ENCODE measurements at regions not wholly inside any gene's neighbourhood (a gene's known extent, or its start where the extent isn't known, plus 50 kb on each side); places are given as distances from the start of the nearest gene placed in this dataset.

- Histone ChIP-seq H3K36me3 (replicated peaks in 1 of 2; ENCODE audit: control insufficient read depth in 1 of 2, insufficient read depth in 2 of 2, low read length in 1 of 2) (no peaks in the 10 kb centered on the region), H3K9ac (no peak overlapping the region), H3K9me2 (no peaks in the 10 kb centered on the region), H3F3A (replicated peaks; ENCODE audit: insufficient read depth) (no peaks in the 10 kb centered on the region), H3K4me1 (ENCODE audit: control insufficient read depth in 1 of 2, insufficient read depth in 2 of 2, low read depth in 1 of 2, low read length in 1 of 2) (no peaks in the 10 kb centered on the region), H3K27me3 (ENCODE audit: insufficient read depth) (no peaks in the 10 kb centered on the region), H2AFZ (ENCODE audit: low read depth) (no peak overlapping the region), H3K27ac (ENCODE audit: low read depth in 2 of 2, low read length in 1 of 2) (no peak overlapping the region), H3K4me2 (no peak overlapping the region), H3K79me2 (ENCODE audit: insufficient read depth) (no peaks in the 10 kb centered on the region), H3K9me3 (no peaks in the 10 kb centered on the region), H4K20me1 (ENCODE audit: insufficient read depth) (no peaks in the 10 kb centered on the region), H3K4me3 (ENCODE audit: low read depth in 2 of 2, low read length in 1 of 2) (no peak overlapping the region)
- POLR2A ChIA-PET: no interaction called here
- WGBS (ENCODE audit: low lambda C conversion rate): 0% methylated on average over 1 of the region's 1 CpG
- no peak for DNase-seq
- CTCF ChIA-PET: interaction anchor here (1.4 kb wide), 1 partner anchor 16 kb away, joined by 5 read pairs; no protein-coding TSS in a partner anchor
- TF ChIP-seq, protein P1, sequence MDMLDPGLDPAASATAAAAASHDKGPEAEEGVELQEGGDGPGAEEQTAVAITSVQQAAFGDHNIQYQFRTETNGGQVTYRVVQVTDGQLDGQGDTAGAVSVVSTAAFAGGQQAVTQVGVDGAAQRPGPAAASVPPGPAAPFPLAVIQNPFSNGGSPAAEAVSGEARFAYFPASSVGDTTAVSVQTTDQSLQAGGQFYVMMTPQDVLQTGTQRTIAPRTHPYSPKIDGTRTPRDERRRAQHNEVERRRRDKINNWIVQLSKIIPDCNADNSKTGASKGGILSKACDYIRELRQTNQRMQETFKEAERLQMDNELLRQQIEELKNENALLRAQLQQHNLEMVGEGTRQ (IDR thresholded peaks at IDR 0.05; ENCODE audit: borderline replicate concordance, low read depth, low read length): no peak
- TF ChIP-seq JUND (IDR thresholded peaks at IDR 0.05) (no peak), MEF2A (IDR thresholded peaks at IDR 0.05; ENCODE audit: borderline replicate concordance, low read depth) (no peak), GABPA (IDR thresholded peaks at IDR 0.05; ENCODE audit: low read depth) (no peak), RCOR1 (IDR thresholded peaks at IDR 0.05; ENCODE audit: low read length) (no peak), FOXM1 (IDR thresholded peaks at IDR 0.05; ENCODE audit: low read depth) (no peak), RXRA (IDR thresholded peaks at IDR 0.05; ENCODE audit: borderline replicate concordance, low read depth) (no peak), ELF1 (IDR thresholded peaks at IDR 0.05) (no peak), FOSL2 (IDR thresholded peaks at IDR 0.05; ENCODE audit: borderline replicate concordance, low read depth) (no peak), TCF12 (IDR thresholded peaks at IDR 0.05) (no peak), MXI1 (IDR thresholded peaks at IDR 0.05; ENCODE audit: low read depth, low read length) (no peak), NFIC (IDR thresholded peaks at IDR 0.05; ENCODE audit: borderline replicate concordance) (no peak), FOXJ3 (CRISPR knock-in tag; IDR thresholded peaks at IDR 0.05) (no peak), TAF1 (IDR thresholded peaks at IDR 0.05; ENCODE audit: borderline replicate concordance, low read depth, low read length) (no peak), EP300 (IDR thresholded peaks at IDR 0.05; ENCODE audit: borderline replicate concordance in 1 of 2, low read depth in 1 of 2, low read length in 1 of 2) (no peak), TEAD4 (IDR thresholded peaks at IDR 0.05; ENCODE audit: borderline replicate concordance, insufficient read depth) (no peak)
- TF ChIP-seq, protein P2, sequence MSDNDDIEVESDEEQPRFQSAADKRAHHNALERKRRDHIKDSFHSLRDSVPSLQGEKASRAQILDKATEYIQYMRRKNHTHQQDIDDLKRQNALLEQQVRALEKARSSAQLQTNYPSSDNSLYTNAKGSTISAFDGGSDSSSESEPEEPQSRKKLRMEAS (IDR thresholded peaks at IDR 0.05; ENCODE audit: low read depth): no peak
- TF ChIP-seq, protein P3, sequence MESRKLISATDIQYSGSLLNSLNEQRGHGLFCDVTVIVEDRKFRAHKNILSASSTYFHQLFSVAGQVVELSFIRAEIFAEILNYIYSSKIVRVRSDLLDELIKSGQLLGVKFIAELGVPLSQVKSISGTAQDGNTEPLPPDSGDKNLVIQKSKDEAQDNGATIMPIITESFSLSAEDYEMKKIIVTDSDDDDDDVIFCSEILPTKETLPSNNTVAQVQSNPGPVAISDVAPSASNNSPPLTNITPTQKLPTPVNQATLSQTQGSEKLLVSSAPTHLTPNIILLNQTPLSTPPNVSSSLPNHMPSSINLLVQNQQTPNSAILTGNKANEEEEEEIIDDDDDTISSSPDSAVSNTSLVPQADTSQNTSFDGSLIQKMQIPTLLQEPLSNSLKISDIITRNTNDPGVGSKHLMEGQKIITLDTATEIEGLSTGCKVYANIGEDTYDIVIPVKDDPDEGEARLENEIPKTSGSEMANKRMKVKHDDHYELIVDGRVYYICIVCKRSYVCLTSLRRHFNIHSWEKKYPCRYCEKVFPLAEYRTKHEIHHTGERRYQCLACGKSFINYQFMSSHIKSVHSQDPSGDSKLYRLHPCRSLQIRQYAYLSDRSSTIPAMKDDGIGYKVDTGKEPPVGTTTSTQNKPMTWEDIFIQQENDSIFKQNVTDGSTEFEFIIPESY (IDR thresholded peaks at IDR 0.05; ENCODE audit: borderline replicate concordance, low read depth): no peak
Observed at GRCh38 chr6:137560184-137560563, 66.0 kb upstream of the OLIG3 start.

DNA sequence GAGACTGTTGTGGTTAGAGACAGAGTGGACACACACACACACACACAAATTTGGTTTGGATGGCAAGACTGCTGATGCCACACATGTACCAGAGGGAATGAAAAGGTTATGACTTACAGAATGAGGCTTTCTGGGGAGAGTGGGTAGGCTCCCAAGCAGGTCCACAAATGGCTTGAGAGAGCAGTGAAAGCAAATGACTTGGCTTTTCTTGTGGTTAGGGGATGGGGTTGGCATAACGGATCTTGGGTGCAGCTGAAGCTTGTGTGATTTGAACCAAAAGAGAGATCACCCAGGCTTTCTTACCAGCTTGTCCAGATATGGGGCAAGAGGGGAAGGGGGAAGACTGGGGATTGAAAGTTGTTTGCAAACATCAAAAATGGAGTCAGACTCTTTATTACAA lies 73.9 kb upstream of the OLIG3 start:
- Histone ChIP-seq H3K9me3 (no peaks in the 10 kb centered on the region), H3K27me3 (ENCODE audit: insufficient read depth) (no peaks in the 10 kb centered on the region), H3K9ac (no peak overlapping the region), H4K20me1 (ENCODE audit: insufficient read depth) (no peaks in the 10 kb centered on the region), H3K27ac (ENCODE audit: low read depth in 2 of 2, low read length in 1 of 2) (no peak overlapping the region), H3K4me2 (no peak overlapping the region), H2AFZ (ENCODE audit: low read depth) (no peak overlapping the region), H3K4me3 (ENCODE audit: low read depth in 2 of 2, low read length in 1 of 2) (no peak overlapping the region), H3K36me3 (replicated peaks in 1 of 2; ENCODE audit: control insufficient read depth in 1 of 2, insufficient read depth in 2 of 2, low read length in 1 of 2) (no peaks in the 10 kb centered on the region), H3F3A (replicated peaks; ENCODE audit: insufficient read depth) (no peaks in the 10 kb centered on the region), H3K9me2 (no peaks in the 10 kb centered on the region), H3K79me2 (ENCODE audit: insufficient read depth) (no peaks in the 10 kb centered on the region), H3K4me1 (ENCODE audit: control insufficient read depth in 1 of 2, insufficient read depth in 2 of 2, low read depth in 1 of 2, low read length in 1 of 2) (no peaks in the 10 kb centered on the region)
- ChIA-PET CTCF (no interaction called here), POLR2A (no interaction called here)
- no peak for DNase-seq
- 0% methylated on average over 1 of the region's 1 CpG for WGBS (ENCODE audit: low lambda C conversion rate)
- TF ChIP-seq RFX5 (IDR thresholded peaks at IDR 0.05; ENCODE audit: low read length) (no peak), RXRA (IDR thresholded peaks at IDR 0.05; ENCODE audit: borderline replicate concordance, low read depth) (no peak), REST (IDR thresholded peaks at IDR 0.05; ENCODE audit: low read depth, low read length) (no peak), RAD21 (IDR thresholded peaks at IDR 0.05; ENCODE audit: low read length) (no peak), FOXM1 (IDR thresholded peaks at IDR 0.05; ENCODE audit: low read depth) (no peak), JUND (IDR thresholded peaks at IDR 0.05) (no peak), SMC3 (IDR thresholded peaks at IDR 0.05; ENCODE audit: low read depth, low read length) (no peak)
- TF ChIP-seq, protein P3 (IDR thresholded peaks at IDR 0.05; ENCODE audit: borderline replicate concordance, low read depth): no peak

Data from SK-N-SH (cell line).